GM23338 (cell line): ENCODE measurements at regions not wholly inside any gene's neighbourhood (a gene's known extent, or its start where the extent isn't known, plus 50 kb on each side); places are given as distances from the start of the nearest gene placed in this dataset.

Source experiments
- ATAC-seq: fragments of 200-7000 bp; cut with Tn5 transposase; 3 replicates; pipeline ENCODE4 v1.9.1; 2020
- DNase-seq: peaks from one replicate; pipeline ENCODE4 v3.0.0-alpha.2; 2015; ENCODE audit warnings: low spot score
- H2AFZ ChIP-seq: fragments of 200-600 bp; sonication (generic); 2 replicates; pipeline ENCODE4 v1.8.0; 2016; ENCODE audit warnings: antibody characterized with exemption, mild to moderate bottlenecking, moderate library complexity
- H3F3A ChIP-seq: fragments of 200-600 bp; sonication (generic); replicated peaks from 2 replicates; pipeline ENCODE4 v1.8.0; 2017; ENCODE audit warnings: antibody characterized with exemption, mixed run types, low read depth
- H3K27ac ChIP-seq: fragments of 200-600 bp; sonication (generic); 2 replicates; pipeline ENCODE4 v1.6.1; 2016; ENCODE audit warnings: low read depth
- H3K27me3 ChIP-seq: fragments of 200-600 bp; sonication (generic); 2 replicates; pipeline ENCODE4 v1.8.0; 2016; ENCODE audit warnings: mild to moderate bottlenecking, mixed run types, moderate library complexity; ENCODE audit not compliant: insufficient read depth
- H3K36me3 ChIP-seq: fragments of 200-600 bp; sonication (generic); 2 replicates; pipeline ENCODE4 v1.8.0; 2016; ENCODE audit warnings: mild to moderate bottlenecking; ENCODE audit not compliant: insufficient read depth
- H3K4me1 ChIP-seq: fragments of 200-600 bp; sonication (generic); 2 replicates; pipeline ENCODE4 v1.8.0; 2016; ENCODE audit warnings: mild to moderate bottlenecking, moderate library complexity; ENCODE audit not compliant: insufficient read depth
- H3K4me2 ChIP-seq: fragments of 200-600 bp; sonication (generic); 2 replicates; pipeline ENCODE4 v1.7.1; 2017; ENCODE audit warnings: mixed run types
- H3K4me3 ChIP-seq: fragments of 200-600 bp; sonication (generic); 2 replicates; pipeline ENCODE4 v1.6.1; 2016; ENCODE audit warnings: mixed run types
- H3K79me2 ChIP-seq: fragments of 200-600 bp; sonication (generic); replicated peaks from 2 replicates; pipeline ENCODE4 v1.8.0; 2017; ENCODE audit warnings: mild to moderate bottlenecking; ENCODE audit not compliant: insufficient read depth
- H3K9me2 ChIP-seq: fragments of 200-600 bp; sonication (generic); 2 replicates; pipeline ENCODE4 v1.8.0; 2017; ENCODE audit not compliant: insufficient read depth
- H4K20me1 ChIP-seq: fragments of 200-600 bp; sonication (generic); replicated peaks from 2 replicates; pipeline ENCODE4 v1.8.0; 2017; ENCODE audit warnings: mild to moderate bottlenecking; ENCODE audit not compliant: insufficient read depth
- H3K27ac Mint-ChIP-seq: 2 replicates; pipeline ENCODE4 v1.8.0; 2020; ENCODE audit warnings: inconsistent platforms, mild to moderate bottlenecking, moderate library complexity, mixed read lengths
- H3K27me3 Mint-ChIP-seq: 3 replicates; pipeline ENCODE4 v1.8.0; 2022; ENCODE audit warnings: low read depth, mild to moderate bottlenecking, moderate library complexity, mixed read lengths, inconsistent platforms; ENCODE audit not compliant: insufficient read depth, poor library complexity
- H3K36me3 Mint-ChIP-seq: 3 replicates; pipeline ENCODE4 v1.8.0; 2021; ENCODE audit warnings: low read depth, mild to moderate bottlenecking, inconsistent platforms, moderate library complexity, mixed read lengths
- H3K4me1 Mint-ChIP-seq: 3 replicates; pipeline ENCODE4 v1.8.0; 2020; ENCODE audit warnings: mild to moderate bottlenecking, inconsistent platforms, mixed read lengths
- H3K4me3 Mint-ChIP-seq: 3 replicates; pipeline ENCODE4 v1.8.0; 2021; ENCODE audit warnings: moderate library complexity, mild to moderate bottlenecking, inconsistent platforms, mixed read lengths
- H3K9me3 Mint-ChIP-seq: 3 replicates; pipeline ENCODE4 v1.8.0; 2020; ENCODE audit warnings: moderate library complexity, mild to moderate bottlenecking, inconsistent platforms, mixed read lengths
- CTCF ChIP-seq, 2 experiments: fragments of 200-600 bp in 1 of 2; sonication (generic) in 1 of 2; conservative IDR thresholded peaks; 2 replicates each; pipeline versions ENCODE4 v1.5.1 to v1.6.1; 2016 to 2017; ENCODE audit warnings: antibody characterized with exemption in 2 of 2, low read depth in 2 of 2, mild to moderate bottlenecking in 2 of 2, moderate library complexity in 1 of 2
- ETS1 ChIP-seq: IDR thresholded peaks from 2 replicates; pipeline ENCODE4 v1.6.1; 2016; ENCODE audit warnings: antibody characterized with exemption
- EZH2phosphoT487 ChIP-seq: fragments of 200-600 bp; sonication (generic); IDR thresholded peaks from one replicate; pipeline ENCODE4 v1.8.1; 2018; ENCODE audit warnings: antibody characterized with exemption; ENCODE audit not compliant: unreplicated experiment
- JUNB ChIP-seq: IDR thresholded peaks from one replicate; pipeline ENCODE4 v1.6.1; 2016; ENCODE audit warnings: antibody characterized with exemption; ENCODE audit not compliant: unreplicated experiment
- NANOG ChIP-seq: IDR thresholded peaks from 2 replicates; pipeline ENCODE4 v1.6.1; 2016; ENCODE audit warnings: antibody characterized with exemption, borderline replicate concordance
- POLR2AphosphoS5 ChIP-seq: IDR thresholded peaks from 2 replicates; pipeline ENCODE4 v1.6.1; 2016; ENCODE audit warnings: antibody characterized with exemption, low read depth
- STAT1 ChIP-seq: IDR thresholded peaks from one replicate; pipeline ENCODE4 v1.6.1; 2016; ENCODE audit warnings: antibody characterized with exemption; ENCODE audit not compliant: unreplicated experiment
- ZNF462 ChIP-seq: fragments of 250-450 bp; sonication (Bioruptor Pico); IDR thresholded peaks from 2 replicates; pipeline ENCODE4 v1.5.0; 2020; ENCODE audit warnings: mild to moderate bottlenecking, moderate library complexity

- TF ChIP-seq POLR2AphosphoS5 = no peak
These were observed 262.5 kb upstream of the ARHGAP20 start (continued) for GRCh38 chr11:110974731-110975130.

- H4K20me1 ChIP-seq = no peaks in the 10 kb centered on the region
- TF ChIP-seq NANOG (no peak), CTCF (conservative IDR thresholded peaks at IDR 0.05; ENCODE audit: low read depth in 2 of 2) (no peak), EZH2phosphoT487 (no peak), ZNF462 (CRISPR knock-in tag) (no peak), POLR2AphosphoS5 (no peak), ETS1 (no peak), JUNB (no peak), STAT1 (no peak)
- no peaks in the 10 kb centered on the region for H3K36me3 ChIP-seq
- DNase-seq = no peak
- no peaks in the 10 kb centered on the region for H3F3A ChIP-seq
- ATAC-seq = no peak
- H3K27me3 ChIP-seq = no peaks in the 10 kb centered on the region
- no peaks in the 10 kb centered on the region for H3K79me2 ChIP-seq
- Mint-ChIP-seq H3K27ac (no peak overlapping the region), H3K9me3 (no peaks in the 10 kb centered on the region), H3K4me1 (no peaks in the 10 kb centered on the region; the same call in 2 of the 3 replicates), H3K4me3 (no peak overlapping the region), H3K27me3 (peaks cover 4% of the 10 kb centered on the region), H3K36me3 (no peaks in the 10 kb centered on the region)
- H3K4me1 ChIP-seq = no peaks in the 10 kb centered on the region
- peaks cover 8% of the 10 kb centered on the region; the same call in 1 of the 2 replicates for H3K9me2 ChIP-seq
- H3K4me3 ChIP-seq = no peak overlapping the region
- H2AFZ ChIP-seq = peak overlapping the region; percentile 67; the same call in 1 of the 2 replicates
- H3K27ac ChIP-seq = no peak overlapping the region
- no peak overlapping the region for H3K4me2 ChIP-seq
These were observed 261.3 kb upstream of the ARHGAP20 start for GRCh38 chr11:110973401-110973980.
